ENCODE measurements at regions not wholly inside any gene's neighbourhood (a gene's known extent, or its start where the extent isn't known, plus 50 kb on each side); places are given as distances from the start of the nearest gene placed in this dataset.
A peak's percentile ranks its signal among the peaks of the same experiment; 100 is the strongest.
"Not testable (repeated sequence)": the region's sequence is repeated elsewhere in the genome, so short reads cannot be mapped to it uniquely, and the experiment has no call there.

DNA sequence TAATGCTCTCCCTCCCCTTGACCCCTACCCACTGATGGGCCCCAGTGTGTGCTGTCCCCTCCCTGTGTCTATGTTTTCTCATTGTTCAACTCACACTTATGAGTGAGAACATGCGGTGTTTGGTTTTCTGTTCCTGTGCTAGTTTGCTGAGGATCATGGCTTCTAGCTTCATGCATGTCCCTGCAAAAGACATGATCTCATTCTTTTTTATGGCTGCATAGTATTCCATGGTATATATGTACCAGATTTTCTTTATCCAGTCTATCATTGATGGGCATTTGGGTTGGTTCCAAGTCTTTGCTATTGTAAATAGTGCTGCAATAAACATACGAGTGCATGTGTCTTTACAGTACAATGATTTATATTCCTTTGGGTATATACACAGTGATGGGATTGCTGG lies 67.9 kb upstream of the ST8SIA6 start:
- H3K4me3 ChIP-seq; H3K79me2 ChIP-seq (ENCODE audit: control insufficient read depth, insufficient read depth, low read length); CTCF ChIA-PET (ENCODE audit: low intra/inter-chr PET ratio); H3K36me3 ChIP-seq (ENCODE audit: control insufficient read depth, insufficient read depth, low read length); H3K9me1 ChIP-seq (ENCODE audit: control insufficient read depth, insufficient read depth, low read length); H4K20me1 ChIP-seq (replicated peaks; ENCODE audit: control insufficient read depth, insufficient read depth, low read length); BruUV-seq (replicated peaks); H3K9me3 ChIP-seq (replicated peaks; ENCODE audit: control insufficient read depth, insufficient read depth, low read depth, low read length); H3K4me2 ChIP-seq (ENCODE audit: insufficient read depth, low read length); intact Hi-C loops (cut with micrococcal nuclease); H2AFZ ChIP-seq (ENCODE audit: low read depth, low read length); in situ Hi-C loops (cut with MboI); H3K27me3 ChIP-seq (ENCODE audit: control insufficient read depth in 2 of 2, insufficient read depth in 2 of 2, low read length in 2 of 2); DNase-seq (ENCODE audit: extremely low read depth in 1 of 4, low spot score in 3 of 4); H3K9ac ChIP-seq (ENCODE audit: insufficient read depth in 1 of 2, low read depth in 2 of 2, low read length in 2 of 2); H3K27ac ChIP-seq (ENCODE audit: extremely low read depth, low read depth, low read length); H3K4me1 ChIP-seq (replicated peaks in 1 of 2; ENCODE audit: control insufficient read depth in 2 of 2, insufficient read depth in 2 of 2, low read length in 2 of 2); ATAC-seq; FAIRE-seq: not testable (repeated sequence)
- TF ChIP-seq ZNF146 (CRISPR knock-in tag; IDR thresholded peaks at IDR 0.05; ENCODE audit: unreplicated experiment) (peak; percentile 51), BCOR (IDR thresholded peaks at IDR 0.05) (peak; percentile 31; the same call in 1 of the 2 replicates)
- 85% methylated on average over 2 of the region's 2 CpGs for WGBS (ENCODE audit: insufficient coverage, low coverage, missing lambda C conversion rate)
- POLR2A ChIA-PET: interaction anchor here (0.6 kb wide), 1 partner anchor 59 kb away, joined by 4 read pairs; no protein-coding TSS in a partner anchor

DNA sequence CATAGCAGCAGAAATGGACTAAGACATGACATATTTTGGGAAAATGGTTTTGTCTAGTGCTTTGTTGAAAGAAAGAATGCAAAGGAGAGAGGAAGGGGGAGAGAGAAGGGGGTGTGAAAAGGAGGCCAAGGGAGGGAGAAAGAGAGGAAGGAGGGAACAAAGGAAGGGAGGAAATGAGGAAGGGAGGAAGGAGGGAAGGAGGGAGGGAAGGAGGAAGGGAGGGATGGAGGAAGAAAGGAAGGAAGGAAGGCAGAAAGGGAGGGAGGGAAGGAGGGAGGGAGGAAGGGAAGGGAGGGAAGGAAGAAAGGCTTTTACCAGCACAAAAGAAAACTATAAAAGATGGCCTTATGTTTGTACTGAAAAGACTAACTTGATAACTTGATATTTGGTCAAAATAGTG lies 65.1 kb upstream of the ST8SIA6 start:
- Histone ChIP-seq H3K27me3 (ENCODE audit: control insufficient read depth in 2 of 2, insufficient read depth in 2 of 2, low read length in 2 of 2) (no peaks in the 10 kb centered on the region), H3K36me3 (ENCODE audit: control insufficient read depth, insufficient read depth, low read length) (no peaks in the 10 kb centered on the region), H3K79me2 (ENCODE audit: control insufficient read depth, insufficient read depth, low read length) (no peaks in the 10 kb centered on the region), H3K9me3 (replicated peaks; ENCODE audit: control insufficient read depth, insufficient read depth, low read depth, low read length) (no peaks in the 10 kb centered on the region), H3K4me1 (replicated peaks in 1 of 2; ENCODE audit: control insufficient read depth in 2 of 2, insufficient read depth in 2 of 2, low read length in 2 of 2) (no peaks in the 10 kb centered on the region), H3K9me1 (ENCODE audit: control insufficient read depth, insufficient read depth, low read length) (no peaks in the 10 kb centered on the region), H3K9ac (ENCODE audit: insufficient read depth in 1 of 2, low read depth in 2 of 2, low read length in 2 of 2) (no peak overlapping the region), H3K4me3 (no peak overlapping the region), H3K4me2 (ENCODE audit: insufficient read depth, low read length) (no peak overlapping the region), H3K27ac (ENCODE audit: extremely low read depth, low read depth, low read length) (no peak overlapping the region), H4K20me1 (replicated peaks; ENCODE audit: control insufficient read depth, insufficient read depth, low read length) (no peaks in the 10 kb centered on the region), H2AFZ (ENCODE audit: low read depth, low read length) (no peak overlapping the region)
- intact Hi-C loops (cut with micrococcal nuclease): no loop called here
- no TSS peak for BruUV-seq (replicated peaks)
- FAIRE-seq (no peak), DNase-seq (ENCODE audit: extremely low read depth in 1 of 4, low spot score in 3 of 4) (no peak), ATAC-seq (no peak)
- CTCF ChIA-PET (ENCODE audit: low intra/inter-chr PET ratio): no interaction called here
- POLR2A ChIA-PET: no interaction called here
- in situ Hi-C loops (cut with MboI): no loop called here
- TF ChIP-seq ZNF551 (CRISPR knock-in tag; IDR thresholded peaks at IDR 0.05) (no peak), ZNF780A (CRISPR knock-in tag; IDR thresholded peaks at IDR 0.05) (no peak), SIN3B (IDR thresholded peaks at IDR 0.05; ENCODE audit: low read depth) (no peak), ZBTB26 (CRISPR knock-in tag; IDR thresholded peaks at IDR 0.05) (peak; percentile 73; the same call in 1 of the 2 replicates), ZNF584 (CRISPR knock-in tag; IDR thresholded peaks at IDR 0.05; ENCODE audit: low read depth) (no peak), CBFB (CRISPR knock-in tag; IDR thresholded peaks at IDR 0.05) (no peak), OTX1 (CRISPR knock-in tag; IDR thresholded peaks at IDR 0.05) (peak; percentile 10; the same call in 1 of the 2 replicates), MAZ (CRISPR knock-in tag; conservative IDR thresholded peaks at IDR 0.05 in 1 of 2, IDR thresholded peaks at IDR 0.05 in 1 of 2) (no peak), ESRRA (IDR thresholded peaks at IDR 0.05; ENCODE audit: borderline replicate concordance, low read depth) (no peak), ZBTB8A (IDR thresholded peaks at IDR 0.05; ENCODE audit: partially characterized antibody) (no peak), SUPT5H (IDR thresholded peaks at IDR 0.05) (no peak), ZNF384 (IDR thresholded peaks at IDR 0.05; ENCODE audit: low read depth, low read length) (no peak)
- TF ChIP-seq, protein P1, sequence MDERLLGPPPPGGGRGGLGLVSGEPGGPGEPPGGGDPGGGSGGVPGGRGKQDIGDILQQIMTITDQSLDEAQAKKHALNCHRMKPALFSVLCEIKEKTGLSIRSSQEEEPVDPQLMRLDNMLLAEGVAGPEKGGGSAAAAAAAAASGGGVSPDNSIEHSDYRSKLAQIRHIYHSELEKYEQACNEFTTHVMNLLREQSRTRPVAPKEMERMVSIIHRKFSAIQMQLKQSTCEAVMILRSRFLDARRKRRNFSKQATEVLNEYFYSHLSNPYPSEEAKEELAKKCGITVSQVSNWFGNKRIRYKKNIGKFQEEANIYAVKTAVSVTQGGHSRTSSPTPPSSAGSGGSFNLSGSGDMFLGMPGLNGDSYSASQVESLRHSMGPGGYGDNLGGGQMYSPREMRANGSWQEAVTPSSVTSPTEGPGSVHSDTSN (CRISPR knock-in tag; IDR thresholded peaks at IDR 0.05; ENCODE audit: low read depth): no peak
- TF ChIP-seq, protein P1 (tag; conservative IDR thresholded peaks at IDR 0.05; ENCODE audit: low read depth): no peak

Data from K562 (cell line).